ENCODE measurements at regions not wholly inside any gene's neighbourhood (a gene's known extent, or its start where the extent isn't known, plus 50 kb on each side); places are given as distances from the start of the nearest gene placed in this dataset.

DNA sequence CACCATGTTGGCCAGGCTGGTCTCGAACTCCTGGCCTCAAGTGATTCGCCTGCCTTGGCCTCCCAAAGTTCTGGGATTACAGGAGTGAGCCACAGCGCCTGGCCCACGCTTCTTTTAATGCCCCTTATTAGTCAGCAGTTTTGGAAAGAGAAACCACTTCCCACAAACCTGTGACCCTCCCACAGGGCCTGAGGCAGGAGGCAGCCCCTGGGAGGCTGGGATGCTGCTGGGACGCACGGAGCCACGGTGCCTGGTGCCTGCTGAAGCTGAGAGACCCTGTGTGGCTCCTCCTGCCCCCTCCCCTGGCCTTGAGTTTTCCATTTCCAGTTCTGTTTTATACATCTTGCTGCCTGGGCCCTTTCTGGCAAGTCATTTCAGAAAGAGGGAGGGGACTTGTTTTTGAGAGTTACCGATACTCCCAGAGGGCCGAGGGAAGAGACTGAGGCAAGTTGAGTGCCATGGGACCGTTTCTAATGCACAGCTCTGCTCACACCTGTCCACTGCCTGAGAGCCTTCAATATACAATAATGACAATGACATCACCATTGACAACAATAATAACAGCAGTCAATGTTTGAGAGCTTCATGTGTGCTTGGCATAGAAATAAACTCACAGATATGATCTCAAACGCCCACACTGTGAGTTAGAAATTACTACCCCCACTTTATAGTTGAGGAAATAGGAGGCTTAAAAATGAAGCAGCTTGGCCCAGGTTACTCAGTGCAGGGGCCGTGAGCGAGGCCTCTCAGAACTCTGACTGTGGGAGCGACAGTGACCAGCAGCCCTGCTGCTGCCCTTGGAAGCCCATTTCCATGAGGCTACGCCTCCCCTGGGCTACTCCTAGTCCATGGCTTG is 78.1 kb upstream of the YWHAQ start:
- Histone ChIP-seq H3K4me3 (no peak overlapping the region), H3K4me1 (no peaks in the 10 kb centered on the region), H3K27me3 (ENCODE audit: insufficient read depth in 3 of 3, low read length in 2 of 3) (no peaks in the 10 kb centered on the region), H3K36me3 (ENCODE audit: insufficient read depth in 1 of 2, low read depth in 1 of 2) (no peaks in the 10 kb centered on the region), H3K9me3 (no peaks in the 10 kb centered on the region), H3K27ac (no peak overlapping the region)
- DNase-seq (no peak), ATAC-seq (no peak)
- intact Hi-C loops (cut with DNase I) = no loop called here
- 78 to 84% (median 81%) methylated on average over 15 of the region's 15 CpGs for WGBS, 3 donors
- TF ChIP-seq, protein P1, sequence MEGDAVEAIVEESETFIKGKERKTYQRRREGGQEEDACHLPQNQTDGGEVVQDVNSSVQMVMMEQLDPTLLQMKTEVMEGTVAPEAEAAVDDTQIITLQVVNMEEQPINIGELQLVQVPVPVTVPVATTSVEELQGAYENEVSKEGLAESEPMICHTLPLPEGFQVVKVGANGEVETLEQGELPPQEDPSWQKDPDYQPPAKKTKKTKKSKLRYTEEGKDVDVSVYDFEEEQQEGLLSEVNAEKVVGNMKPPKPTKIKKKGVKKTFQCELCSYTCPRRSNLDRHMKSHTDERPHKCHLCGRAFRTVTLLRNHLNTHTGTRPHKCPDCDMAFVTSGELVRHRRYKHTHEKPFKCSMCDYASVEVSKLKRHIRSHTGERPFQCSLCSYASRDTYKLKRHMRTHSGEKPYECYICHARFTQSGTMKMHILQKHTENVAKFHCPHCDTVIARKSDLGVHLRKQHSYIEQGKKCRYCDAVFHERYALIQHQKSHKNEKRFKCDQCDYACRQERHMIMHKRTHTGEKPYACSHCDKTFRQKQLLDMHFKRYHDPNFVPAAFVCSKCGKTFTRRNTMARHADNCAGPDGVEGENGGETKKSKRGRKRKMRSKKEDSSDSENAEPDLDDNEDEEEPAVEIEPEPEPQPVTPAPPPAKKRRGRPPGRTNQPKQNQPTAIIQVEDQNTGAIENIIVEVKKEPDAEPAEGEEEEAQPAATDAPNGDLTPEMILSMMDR (IDR thresholded peaks at IDR 0.05) = no peak

DNA sequence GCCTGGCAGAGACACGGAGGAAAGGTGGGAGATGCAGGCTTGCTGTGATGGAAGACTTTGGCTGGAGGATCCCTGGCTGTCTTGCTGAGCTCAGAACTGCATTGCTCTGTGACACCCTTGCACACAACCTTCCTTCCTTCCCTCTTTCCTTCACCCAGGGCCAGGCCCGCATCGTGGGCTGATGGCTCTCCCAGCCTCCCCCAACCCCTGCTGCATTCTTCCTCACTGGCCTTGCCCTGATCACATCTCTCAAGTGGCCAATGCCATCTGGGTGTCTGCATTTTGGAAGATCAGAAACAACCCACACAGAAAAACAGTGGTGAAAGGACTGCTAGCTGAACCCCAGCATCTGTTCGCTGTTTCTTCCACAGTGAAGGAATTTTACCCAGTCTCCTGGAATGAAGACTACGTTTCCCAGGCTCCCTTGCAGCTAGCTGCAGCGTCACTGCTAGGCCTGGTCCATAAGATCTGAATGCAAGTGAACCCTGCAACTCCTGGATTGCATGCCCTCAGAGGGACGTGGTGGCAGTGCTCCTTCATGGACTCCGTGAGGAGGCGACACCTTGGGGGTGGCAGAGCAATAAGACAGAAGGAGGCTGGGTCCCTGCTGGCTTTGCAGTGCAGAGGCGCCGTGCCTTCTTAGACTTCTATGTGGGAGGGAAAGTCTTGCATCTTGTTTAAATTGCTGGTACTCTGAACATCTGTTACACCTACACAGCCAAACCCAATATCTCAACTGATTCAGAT is 78.9 kb upstream of the YWHAQ start:
- TF ChIP-seq, protein P1 (IDR thresholded peaks at IDR 0.05) = no peak
- intact Hi-C loops (cut with DNase I) = no loop called here
- H3K9me3 ChIP-seq = no peaks in the 10 kb centered on the region
- H3K27ac ChIP-seq = no peak overlapping the region
- H3K36me3 ChIP-seq (ENCODE audit: insufficient read depth in 1 of 2, low read depth in 1 of 2) = no peaks in the 10 kb centered on the region
- no peak for ATAC-seq
- no peaks in the 10 kb centered on the region for H3K27me3 ChIP-seq (ENCODE audit: insufficient read depth in 3 of 3, low read length in 2 of 3)
- 84 to 91% (median 89%) methylated on average over 11 of the region's 11 CpGs for WGBS, 3 donors
- no peak overlapping the region for H3K4me3 ChIP-seq
- H3K4me1 ChIP-seq = no peaks in the 10 kb centered on the region
- DNase-seq = no peak

DNA sequence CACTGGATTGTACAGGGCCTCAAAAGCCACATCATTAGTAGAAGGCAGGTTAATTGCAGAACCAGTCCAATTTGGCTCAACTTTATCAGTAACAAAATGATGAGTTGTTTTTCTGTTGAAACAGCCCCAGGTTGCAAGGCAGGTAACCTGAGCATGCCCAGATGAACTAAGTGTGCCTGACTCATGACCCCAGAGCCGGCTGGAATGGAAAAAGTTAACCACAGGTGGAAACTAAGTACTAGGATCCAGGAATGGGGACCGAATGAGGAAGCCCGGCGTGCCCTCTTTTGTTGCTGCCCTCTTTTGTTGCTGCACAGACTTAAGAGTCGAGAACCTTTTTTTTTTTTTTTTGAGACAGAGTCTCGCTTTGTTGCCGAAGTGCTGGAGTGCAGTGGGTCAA is 79.5 kb upstream of the YWHAQ start:
- intact Hi-C loops (cut with DNase I) = no loop called here
- Histone ChIP-seq H3K4me1 (no peaks in the 10 kb centered on the region), H3K36me3 (ENCODE audit: insufficient read depth in 1 of 2, low read depth in 1 of 2) (no peaks in the 10 kb centered on the region), H3K4me3 (no peak overlapping the region), H3K9me3 (no peaks in the 10 kb centered on the region), H3K27me3 (ENCODE audit: insufficient read depth in 3 of 3, low read length in 2 of 3) (no peaks in the 10 kb centered on the region), H3K27ac (no peak overlapping the region)
- DNase-seq (no peak), ATAC-seq (no peak)
- 83 to 85% (median 83%) methylated on average over 7 of the region's 7 CpGs for WGBS, 3 donors
- TF ChIP-seq, protein P1 (IDR thresholded peaks at IDR 0.05) = no peak

DNA sequence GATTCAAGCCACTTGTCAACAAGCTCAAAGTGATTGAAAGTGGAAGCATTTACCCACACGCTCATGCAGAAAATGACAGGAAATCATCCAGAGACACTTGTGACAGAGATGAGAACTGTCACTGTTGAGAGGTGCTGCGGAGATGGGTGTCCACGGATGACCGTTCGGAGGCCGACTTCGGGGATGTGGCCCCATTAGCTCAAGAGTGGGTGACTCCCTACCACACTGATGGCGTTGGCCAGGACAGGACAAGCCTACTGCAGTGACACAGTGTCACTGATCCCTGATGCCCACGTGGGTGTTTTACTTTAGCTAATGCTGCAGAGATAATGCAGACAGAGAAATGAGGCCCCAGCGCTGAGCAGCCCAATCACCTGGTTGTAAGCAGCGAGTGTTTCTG is 81.5 kb upstream of the YWHAQ start:
- ATAC-seq = no peak
- no peaks in the 10 kb centered on the region for H3K27me3 ChIP-seq (ENCODE audit: insufficient read depth in 3 of 3, low read length in 2 of 3)
- 87 to 90% (median 88%) methylated on average over 11 of the region's 11 CpGs for WGBS, 3 donors
- H3K36me3 ChIP-seq (ENCODE audit: insufficient read depth in 1 of 2, low read depth in 1 of 2) = no peaks in the 10 kb centered on the region
- intact Hi-C loops (cut with DNase I) = no loop called here
- no peaks in the 10 kb centered on the region for H3K4me1 ChIP-seq
- no peak overlapping the region for H3K4me3 ChIP-seq
- TF ChIP-seq, protein P1 (IDR thresholded peaks at IDR 0.05) = no peak
- no peaks in the 10 kb centered on the region for H3K9me3 ChIP-seq
- DNase-seq = no peak
- no peak overlapping the region for H3K27ac ChIP-seq
